ENCODE measurements at regions not wholly inside any gene's neighbourhood (a gene's known extent, or its start where the extent isn't known, plus 50 kb on each side); places are given as distances from the start of the nearest gene placed in this dataset.

GRCh38 chr20:54318892-54319291, 111.0 kb downstream of the PFDN4 start:
- ChIA-PET POLR2A (no interaction called here), CTCF (interaction anchor here (0.8 kb wide), 1 partner anchor 11 kb away, joined by 3 read pairs; no protein-coding TSS in a partner anchor)
- no peak overlapping the region for H3K4me3 ChIP-seq
- no peak overlapping the region for H3K4me2 ChIP-seq
- TF ChIP-seq ATOH8 (CRISPR knock-in tag; IDR thresholded peaks at IDR 0.05; ENCODE audit: low read depth) (no peak), ZNF302 (CRISPR knock-in tag; IDR thresholded peaks at IDR 0.05) (no peak), PHF8 (IDR thresholded peaks at IDR 0.05; ENCODE audit: borderline replicate concordance, low read depth) (no peak), HEYL (CRISPR knock-in tag; IDR thresholded peaks at IDR 0.05) (no peak), MYC (IDR thresholded peaks at IDR 0.05; ENCODE audit: borderline replicate concordance, low read length) (no peak), CHD2 (IDR thresholded peaks at IDR 0.05; ENCODE audit: low read length, partially characterized antibody) (no peak), CEBPB (IDR thresholded peaks at IDR 0.05) (no peak), NPAS2 (CRISPR knock-in tag; IDR thresholded peaks at IDR 0.05; ENCODE audit: borderline replicate concordance) (no peak), RARB (CRISPR knock-in tag; IDR thresholded peaks at IDR 0.05) (no peak), E2F6 (IDR thresholded peaks at IDR 0.05; ENCODE audit: borderline replicate concordance, low read depth) (no peak), CHD4 (IDR thresholded peaks at IDR 0.05; ENCODE audit: borderline replicate concordance) (no peak), MAZ (IDR thresholded peaks at IDR 0.05; ENCODE audit: borderline replicate concordance, low read depth, low read length) (no peak), ZSCAN20 (CRISPR knock-in tag; IDR thresholded peaks at IDR 0.05) (no peak), KDM5A (IDR thresholded peaks at IDR 0.05) (no peak), HOXB5 (CRISPR knock-in tag; IDR thresholded peaks at IDR 0.05) (no peak), CBX8 (IDR thresholded peaks at IDR 0.05) (no peak), ZC3H11A (IDR thresholded peaks at IDR 0.05) (no peak), TP53 (CRISPR knock-in tag; IDR thresholded peaks at IDR 0.05) (no peak), SMC3 (IDR thresholded peaks at IDR 0.05) (no peak), BHLHE40 (IDR thresholded peaks at IDR 0.05; ENCODE audit: low read depth, low read length) (no peak)
- no peak overlapping the region for H3K27ac ChIP-seq
- FAIRE-seq (no peak), ATAC-seq (no peak), DNase-seq (ENCODE audit: low read depth in 1 of 2, low spot score in 1 of 2) (no peak)
- no peaks in the 10 kb centered on the region for H3K9me3 ChIP-seq
- WGBS (ENCODE audit: missing lambda C conversion rate), result 62% methylated on average over 1 of the region's 1 CpG
- no peaks in the 10 kb centered on the region for H3K4me1 ChIP-seq

- Histone ChIP-seq H3K27ac (no peak overlapping the region), H3K4me3 (no peak overlapping the region), H3K4me1 (no peaks in the 10 kb centered on the region), H3K4me2 (no peak overlapping the region), H3K9me3 (no peaks in the 10 kb centered on the region)
- ChIA-PET POLR2A (no interaction called here), CTCF (interaction anchor here (1.0 kb wide), 1 partner anchor 8 kb away, joined by 4 read pairs; no protein-coding TSS in a partner anchor)
- FAIRE-seq (no peak), ATAC-seq (peak; percentile 36 to 54; a peak in 2 of 6 replicates), DNase-seq (ENCODE audit: low read depth in 1 of 2, low spot score in 1 of 2) (peak in 1 of 2 experiments; percentile 17)
- TF ChIP-seq SREBF2 (IDR thresholded peaks at IDR 0.05) (no peak), MAFK (IDR thresholded peaks at IDR 0.05; ENCODE audit: partially characterized antibody) (no peak), ATOH8 (CRISPR knock-in tag; IDR thresholded peaks at IDR 0.05; ENCODE audit: low read depth) (no peak), RAD21 (conservative IDR thresholded peaks at IDR 0.05 in 1 of 2, IDR thresholded peaks at IDR 0.05 in 1 of 2) (no peak), CBX8 (IDR thresholded peaks at IDR 0.05) (no peak), NPAS2 (CRISPR knock-in tag; IDR thresholded peaks at IDR 0.05; ENCODE audit: borderline replicate concordance) (no peak), ZNF302 (CRISPR knock-in tag; IDR thresholded peaks at IDR 0.05) (no peak), MAZ (IDR thresholded peaks at IDR 0.05; ENCODE audit: borderline replicate concordance, low read depth, low read length) (no peak), HOXB5 (CRISPR knock-in tag; IDR thresholded peaks at IDR 0.05) (no peak), JUN (IDR thresholded peaks at IDR 0.05) (no peak), POLR2AphosphoS2 (conservative IDR thresholded peaks at IDR 0.05; ENCODE audit: low read length) (no peak), FOXS1 (CRISPR knock-in tag; IDR thresholded peaks at IDR 0.05) (no peak)
- WGBS (ENCODE audit: missing lambda C conversion rate), result 34% methylated on average over 4 of the region's 4 CpGs
Observed at GRCh38 chr20:54320148-54320607, 112.3 kb downstream of the PFDN4 start.
